DMS53 treated with DMSO at 0.1 percent for 48 hours (cell line): ENCODE measurements at regions not wholly inside any gene's neighbourhood (a gene's known extent, or its start where the extent isn't known, plus 50 kb on each side); places are given as distances from the start of the nearest gene placed in this dataset.
A peak's percentile ranks its signal among the peaks of the same experiment; 100 is the strongest.

Source experiments
- DNase-seq: peaks from one replicate; lab custom pipeline; 2025; ENCODE audit not compliant: unreplicated experiment; lab: John Stamatoyannopoulos, UW

GRCh38 chr10:61841338-61841875 is 60.1 kb upstream of the ARID5B start:
- DNase-seq, result peak; percentile 31

GRCh38 chr10:61842755-61843497 is 58.6 kb upstream of the ARID5B start:
- no peak for DNase-seq

- DNase-seq, result no peak
Observed at GRCh38 chr10:61844116-61844822, 57.2 kb upstream of the ARID5B start.

GRCh38 chr10:61845196-61845949 is 56.1 kb upstream of the ARID5B start:
- DNase-seq, result no peak

GRCh38 chr10:61845950-61846268 is 55.6 kb upstream of the ARID5B start:
- DNase-seq, result no peak

GRCh38 chr10:61846370-61847031 is 55.0 kb upstream of the ARID5B start:
- no peak for DNase-seq

GRCh38 chr10:61847087-61847486 is 54.4 kb upstream of the ARID5B start:
- DNase-seq, result no peak

- no peak for DNase-seq
Observed at GRCh38 chr10:61847640-61848039, 53.9 kb upstream of the ARID5B start.

GRCh38 chr10:61850376-61850775 is 51.1 kb upstream of the ARID5B start:
- no peak for DNase-seq
